ENCODE measurements at regions not wholly inside any gene's neighbourhood (a gene's known extent, or its start where the extent isn't known, plus 50 kb on each side); places are given as distances from the start of the nearest gene placed in this dataset.

- WGBS (ENCODE audit: insufficient coverage): 6% methylated on average over 3 of the region's 3 CpGs
- peaks cover 0 to 4% (median 0%) of the 10 kb centered on the region in 3 donors for H3K4me1 Mint-ChIP-seq
- CTCF ChIA-PET: no interaction called here
Measured at GRCh38 chr4:177726111-177726510, 283.9 kb upstream of the AGA start.

GRCh38 chr4:177728361-177729152 is 286.3 kb upstream of the AGA start:
- H3K27ac ChIP-seq (ENCODE audit: low read length): no peak overlapping the region
- H3K4me1 Mint-ChIP-seq: peaks cover 0 to 4% (median 0%) of the 10 kb centered on the region in 3 donors
- no peak overlapping the region for H3K27ac Mint-ChIP-seq
- DNase-seq: no peak
- no peak for ATAC-seq (replicated peaks in 1 of 4)
- ChIA-PET CTCF (interaction anchor here in 1 of 2 donors (0.6 kb wide), 1 partner anchor 372 kb away, joined by 3 read pairs; no protein-coding TSS in a partner anchor), POLR2A (no interaction called here)
- 70% methylated on average over 8 of the region's 27 CpGs for WGBS (ENCODE audit: insufficient coverage)
- H3K9me3 ChIP-seq: no peaks in the 10 kb centered on the region
- H3K27me3 Mint-ChIP-seq: no peaks in the 10 kb centered on the region
- H3K4me3 Mint-ChIP-seq: no peak overlapping the region
- H3K27me3 ChIP-seq (replicated peaks in 1 of 2; ENCODE audit: control insufficient read depth in 2 of 2, extremely low read depth in 1 of 2, insufficient read depth in 2 of 2, low read length in 1 of 2): peaks cover 0 to 2% of the 10 kb centered on the region in 2 experiments
- no peaks in the 10 kb centered on the region for H3K36me3 Mint-ChIP-seq
- no peaks in the 10 kb centered on the region for H3K4me1 ChIP-seq (ENCODE audit: control insufficient read depth in 1 of 2, extremely low read depth in 1 of 2, insufficient read depth in 2 of 2, low read length in 2 of 2)
- no peak overlapping the region for H3K4me3 ChIP-seq (ENCODE audit: control insufficient read depth in 1 of 2, extremely low read depth in 1 of 2, low read length in 1 of 2)
- no peaks in the 10 kb centered on the region for H3K36me3 ChIP-seq (ENCODE audit: control insufficient read depth in 2 of 2, extremely low read depth in 1 of 2, insufficient read depth in 1 of 2, low read length in 1 of 2)
- peaks cover 0 to 4% (median 0%) of the 10 kb centered on the region in 3 donors for H3K9me3 Mint-ChIP-seq

More at GRCh38 chr4:177726111-177726510, 283.9 kb upstream of the AGA start:
- Mint-ChIP-seq H3K27me3 (no peaks in the 10 kb centered on the region), H3K4me3 (no peak overlapping the region), H3K9me3 (peaks cover 0 to 3% (median 0%) of the 10 kb centered on the region in 3 donors), H3K27ac (no peak overlapping the region), H3K36me3 (no peaks in the 10 kb centered on the region)
- H3K4me3 ChIP-seq (ENCODE audit: control insufficient read depth in 1 of 2, extremely low read depth in 1 of 2, low read length in 1 of 2): no peak overlapping the region
- H3K4me1 ChIP-seq (ENCODE audit: control insufficient read depth in 1 of 2, extremely low read depth in 1 of 2, insufficient read depth in 2 of 2, low read length in 2 of 2): no peaks in the 10 kb centered on the region
- peaks cover 0 to 2% of the 10 kb centered on the region in 2 experiments for H3K27me3 ChIP-seq (replicated peaks in 1 of 2; ENCODE audit: control insufficient read depth in 2 of 2, extremely low read depth in 1 of 2, insufficient read depth in 2 of 2, low read length in 1 of 2)
- no peaks in the 10 kb centered on the region for H3K9me3 ChIP-seq
- H3K27ac ChIP-seq (ENCODE audit: low read length): no peak overlapping the region
- POLR2A ChIA-PET: no interaction called here
- no peaks in the 10 kb centered on the region for H3K36me3 ChIP-seq (ENCODE audit: control insufficient read depth in 2 of 2, extremely low read depth in 1 of 2, insufficient read depth in 1 of 2, low read length in 1 of 2)
- DNase-seq: no peak
- no peak for ATAC-seq (replicated peaks in 1 of 4)

- no CpG with 5 or more reads among the region's 3 CpGs for WGBS (ENCODE audit: insufficient coverage)
Measured at GRCh38 chr4:177729681-177730080, 287.4 kb upstream of the AGA start.

GRCh38 chr4:177737387-177737940 is 295.2 kb upstream of the AGA start:
- no peak for ATAC-seq (replicated peaks in 1 of 4)
- no peak overlapping the region for H3K27ac Mint-ChIP-seq
- H3K4me1 ChIP-seq (ENCODE audit: control insufficient read depth in 1 of 2, extremely low read depth in 1 of 2, insufficient read depth in 2 of 2, low read length in 2 of 2): no peaks in the 10 kb centered on the region
- H3K9me3 Mint-ChIP-seq: no peaks in the 10 kb centered on the region
- WGBS (ENCODE audit: insufficient coverage): no CpG with 5 or more reads among the region's 2 CpGs
- H3K36me3 Mint-ChIP-seq: no peaks in the 10 kb centered on the region
- H3K36me3 ChIP-seq (ENCODE audit: control insufficient read depth in 2 of 2, extremely low read depth in 1 of 2, insufficient read depth in 1 of 2, low read length in 1 of 2): no peaks in the 10 kb centered on the region
- no peak overlapping the region for H3K27ac ChIP-seq (ENCODE audit: low read length)
- CTCF ChIA-PET: no interaction called here
- H3K9me3 ChIP-seq: no peaks in the 10 kb centered on the region
- POLR2A ChIA-PET: no interaction called here
- no peaks in the 10 kb centered on the region for H3K4me1 Mint-ChIP-seq
- H3K4me3 Mint-ChIP-seq: no peak overlapping the region
- no peaks in the 10 kb centered on the region for H3K27me3 ChIP-seq (replicated peaks in 1 of 2; ENCODE audit: control insufficient read depth in 2 of 2, extremely low read depth in 1 of 2, insufficient read depth in 2 of 2, low read length in 1 of 2)
- H3K4me3 ChIP-seq (ENCODE audit: control insufficient read depth in 1 of 2, extremely low read depth in 1 of 2, low read length in 1 of 2): no peak overlapping the region
- H3K27me3 Mint-ChIP-seq: no peaks in the 10 kb centered on the region
- DNase-seq: no peak

More at GRCh38 chr4:177729681-177730080, 287.4 kb upstream of the AGA start:
- ChIA-PET POLR2A (no interaction called here), CTCF (no interaction called here)
- H3K27ac ChIP-seq (ENCODE audit: low read length): no peak overlapping the region
- Mint-ChIP-seq H3K9me3 (peaks cover 0 to 4% (median 0%) of the 10 kb centered on the region in 3 donors), H3K36me3 (no peaks in the 10 kb centered on the region), H3K4me3 (no peak overlapping the region), H3K4me1 (peaks cover 0 to 4% (median 0%) of the 10 kb centered on the region in 3 donors), H3K27me3 (no peaks in the 10 kb centered on the region), H3K27ac (no peak overlapping the region)
- H3K4me3 ChIP-seq (ENCODE audit: control insufficient read depth in 1 of 2, extremely low read depth in 1 of 2, low read length in 1 of 2): no peak overlapping the region
- H3K27me3 ChIP-seq (replicated peaks in 1 of 2; ENCODE audit: control insufficient read depth in 2 of 2, extremely low read depth in 1 of 2, insufficient read depth in 2 of 2, low read length in 1 of 2): peaks cover 0 to 2% of the 10 kb centered on the region in 2 experiments
- H3K4me1 ChIP-seq (ENCODE audit: control insufficient read depth in 1 of 2, extremely low read depth in 1 of 2, insufficient read depth in 2 of 2, low read length in 2 of 2): no peaks in the 10 kb centered on the region
- no peaks in the 10 kb centered on the region for H3K9me3 ChIP-seq
- no peak for ATAC-seq (replicated peaks in 1 of 4)
- no peaks in the 10 kb centered on the region for H3K36me3 ChIP-seq (ENCODE audit: control insufficient read depth in 2 of 2, extremely low read depth in 1 of 2, insufficient read depth in 1 of 2, low read length in 1 of 2)
- DNase-seq: no peak

GRCh38 chr4:177740563-177740962 is 298.3 kb upstream of the AGA start:
- H3K36me3 Mint-ChIP-seq: no peaks in the 10 kb centered on the region
- H3K36me3 ChIP-seq (ENCODE audit: control insufficient read depth in 2 of 2, extremely low read depth in 1 of 2, insufficient read depth in 1 of 2, low read length in 1 of 2): no peaks in the 10 kb centered on the region
- H3K27ac Mint-ChIP-seq: no peak overlapping the region
- WGBS (ENCODE audit: insufficient coverage): no CpG with 5 or more reads among the region's 1 CpG
- H3K9me3 ChIP-seq: no peaks in the 10 kb centered on the region
- no peaks in the 10 kb centered on the region for H3K27me3 Mint-ChIP-seq
- ATAC-seq (replicated peaks in 1 of 4) (no peak), DNase-seq (no peak)
- H3K4me1 ChIP-seq (ENCODE audit: control insufficient read depth in 1 of 2, extremely low read depth in 1 of 2, insufficient read depth in 2 of 2, low read length in 2 of 2): no peaks in the 10 kb centered on the region
- H3K9me3 Mint-ChIP-seq: no peaks in the 10 kb centered on the region
- POLR2A ChIA-PET: no interaction called here
- no peaks in the 10 kb centered on the region for H3K27me3 ChIP-seq (replicated peaks in 1 of 2; ENCODE audit: control insufficient read depth in 2 of 2, extremely low read depth in 1 of 2, insufficient read depth in 2 of 2, low read length in 1 of 2)
- CTCF ChIA-PET: no interaction called here
- no peak overlapping the region for H3K4me3 ChIP-seq (ENCODE audit: control insufficient read depth in 1 of 2, extremely low read depth in 1 of 2, low read length in 1 of 2)
- H3K27ac ChIP-seq (ENCODE audit: low read length): no peak overlapping the region
- H3K4me1 Mint-ChIP-seq: no peaks in the 10 kb centered on the region
- H3K4me3 Mint-ChIP-seq: no peak overlapping the region

- H3K36me3 Mint-ChIP-seq: no peaks in the 10 kb centered on the region
- WGBS (ENCODE audit: insufficient coverage): no CpG with 5 or more reads among the region's 3 CpGs
- H3K27me3 Mint-ChIP-seq: no peaks in the 10 kb centered on the region
- no peaks in the 10 kb centered on the region for H3K4me1 ChIP-seq (ENCODE audit: control insufficient read depth in 1 of 2, extremely low read depth in 1 of 2, insufficient read depth in 2 of 2, low read length in 2 of 2)
- ChIA-PET CTCF (no interaction called here), POLR2A (no interaction called here)
- H3K9me3 ChIP-seq: no peaks in the 10 kb centered on the region
- H3K4me3 ChIP-seq (ENCODE audit: control insufficient read depth in 1 of 2, extremely low read depth in 1 of 2, low read length in 1 of 2): no peak overlapping the region
- ATAC-seq (replicated peaks in 1 of 4): no peak
- no peaks in the 10 kb centered on the region for H3K9me3 Mint-ChIP-seq
- no peaks in the 10 kb centered on the region for H3K4me1 Mint-ChIP-seq
- H3K27ac Mint-ChIP-seq: no peak overlapping the region
- no peak overlapping the region for H3K4me3 Mint-ChIP-seq
- no peaks in the 10 kb centered on the region for H3K27me3 ChIP-seq (replicated peaks in 1 of 2; ENCODE audit: control insufficient read depth in 2 of 2, extremely low read depth in 1 of 2, insufficient read depth in 2 of 2, low read length in 1 of 2)
- DNase-seq: no peak
- H3K36me3 ChIP-seq (ENCODE audit: control insufficient read depth in 2 of 2, extremely low read depth in 1 of 2, insufficient read depth in 1 of 2, low read length in 1 of 2): no peaks in the 10 kb centered on the region
- H3K27ac ChIP-seq (ENCODE audit: low read length): no peak overlapping the region
Measured at GRCh38 chr4:177759729-177760128, 317.5 kb upstream of the AGA start.
